ENCODE measurements at regions not wholly inside any gene's neighbourhood (a gene's known extent, or its start where the extent isn't known, plus 50 kb on each side); places are given as distances from the start of the nearest gene placed in this dataset.
"Not testable (repeated sequence)": the region's sequence is repeated elsewhere in the genome, so short reads cannot be mapped to it uniquely, and the experiment has no call there.

GRCh38 chr4:84159762-84160161, 339.3 kb downstream of the NKX6-1 start:
- TF ChIP-seq, protein P1, sequence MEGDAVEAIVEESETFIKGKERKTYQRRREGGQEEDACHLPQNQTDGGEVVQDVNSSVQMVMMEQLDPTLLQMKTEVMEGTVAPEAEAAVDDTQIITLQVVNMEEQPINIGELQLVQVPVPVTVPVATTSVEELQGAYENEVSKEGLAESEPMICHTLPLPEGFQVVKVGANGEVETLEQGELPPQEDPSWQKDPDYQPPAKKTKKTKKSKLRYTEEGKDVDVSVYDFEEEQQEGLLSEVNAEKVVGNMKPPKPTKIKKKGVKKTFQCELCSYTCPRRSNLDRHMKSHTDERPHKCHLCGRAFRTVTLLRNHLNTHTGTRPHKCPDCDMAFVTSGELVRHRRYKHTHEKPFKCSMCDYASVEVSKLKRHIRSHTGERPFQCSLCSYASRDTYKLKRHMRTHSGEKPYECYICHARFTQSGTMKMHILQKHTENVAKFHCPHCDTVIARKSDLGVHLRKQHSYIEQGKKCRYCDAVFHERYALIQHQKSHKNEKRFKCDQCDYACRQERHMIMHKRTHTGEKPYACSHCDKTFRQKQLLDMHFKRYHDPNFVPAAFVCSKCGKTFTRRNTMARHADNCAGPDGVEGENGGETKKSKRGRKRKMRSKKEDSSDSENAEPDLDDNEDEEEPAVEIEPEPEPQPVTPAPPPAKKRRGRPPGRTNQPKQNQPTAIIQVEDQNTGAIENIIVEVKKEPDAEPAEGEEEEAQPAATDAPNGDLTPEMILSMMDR (IDR thresholded peaks at IDR 0.05; ENCODE audit: insufficient read depth, missing control alignments): no peak
- FAIRE-seq (no peak), DNase-seq (ENCODE audit: insufficient read length, low spot score) (no peak)

DNA sequence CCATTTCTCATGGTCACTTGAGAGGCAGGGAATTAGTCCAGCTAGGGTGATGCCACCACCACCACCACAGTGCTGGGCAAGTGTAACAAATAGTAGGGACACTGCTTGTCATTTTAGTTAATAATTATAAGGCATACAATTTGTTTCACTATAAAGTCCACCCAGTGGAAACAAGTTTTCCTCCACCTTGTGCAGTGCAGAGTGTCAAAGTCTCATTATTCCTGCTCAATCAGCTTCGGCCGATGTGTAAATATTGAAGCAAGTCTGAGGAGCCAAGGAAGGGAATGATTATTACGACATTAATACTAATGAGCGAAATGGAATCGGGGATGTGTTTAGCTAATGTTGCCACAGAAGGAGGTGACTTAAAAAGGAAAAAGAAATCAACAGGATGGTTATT, 340.4 kb downstream of the NKX6-1 start:
- DNase-seq (ENCODE audit: insufficient read length, low spot score): no peak
- FAIRE-seq: no peak
- TF ChIP-seq, protein P1 (IDR thresholded peaks at IDR 0.05; ENCODE audit: insufficient read depth, missing control alignments): no peak

DNA sequence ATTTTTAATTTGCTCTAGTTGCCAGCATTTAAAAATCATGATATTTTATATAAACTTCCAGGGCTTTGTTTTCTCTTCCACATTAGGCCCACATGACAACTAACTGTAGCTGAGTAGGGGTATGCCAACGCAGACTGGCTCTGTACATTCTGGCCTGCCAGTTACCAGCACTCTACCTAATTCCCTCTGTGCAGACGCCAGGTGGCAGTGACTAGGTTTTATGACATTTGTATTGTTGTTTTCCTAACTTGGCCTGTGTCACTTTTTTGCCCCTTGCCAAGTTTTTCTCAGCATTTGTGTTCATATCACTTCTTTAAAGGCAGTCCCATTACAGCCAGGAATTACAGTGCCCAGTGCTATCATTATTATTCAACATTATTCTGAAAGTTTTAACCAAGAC, 347.5 kb downstream of the NKX6-1 start:
- TF ChIP-seq, protein P1 (IDR thresholded peaks at IDR 0.05; ENCODE audit: insufficient read depth, missing control alignments): peak; percentile 26
- no peak for DNase-seq (ENCODE audit: insufficient read length, low spot score)
- no peak for FAIRE-seq

DNA sequence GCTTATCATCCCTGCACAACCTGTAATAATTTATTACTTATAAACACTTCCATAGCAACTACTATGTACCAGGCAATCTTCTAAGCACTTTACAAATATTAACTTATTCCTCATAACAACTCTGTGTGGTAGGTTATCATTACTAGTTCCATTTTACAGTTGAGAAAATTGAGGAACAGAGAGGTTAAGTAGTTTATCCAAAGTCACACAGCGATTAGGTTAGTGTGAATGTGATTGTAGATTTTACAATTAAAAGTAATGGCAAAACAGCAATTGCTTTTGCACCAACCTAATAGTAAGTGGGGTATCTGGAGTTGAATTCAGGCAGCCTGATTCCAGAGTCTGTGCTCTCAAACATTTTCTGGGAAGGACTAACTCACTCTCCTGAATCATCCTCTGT, 348.9 kb downstream of the NKX6-1 start:
- no peak for FAIRE-seq
- DNase-seq (ENCODE audit: insufficient read length, low spot score): no peak
- TF ChIP-seq, protein P1 (IDR thresholded peaks at IDR 0.05; ENCODE audit: insufficient read depth, missing control alignments): no peak

DNA sequence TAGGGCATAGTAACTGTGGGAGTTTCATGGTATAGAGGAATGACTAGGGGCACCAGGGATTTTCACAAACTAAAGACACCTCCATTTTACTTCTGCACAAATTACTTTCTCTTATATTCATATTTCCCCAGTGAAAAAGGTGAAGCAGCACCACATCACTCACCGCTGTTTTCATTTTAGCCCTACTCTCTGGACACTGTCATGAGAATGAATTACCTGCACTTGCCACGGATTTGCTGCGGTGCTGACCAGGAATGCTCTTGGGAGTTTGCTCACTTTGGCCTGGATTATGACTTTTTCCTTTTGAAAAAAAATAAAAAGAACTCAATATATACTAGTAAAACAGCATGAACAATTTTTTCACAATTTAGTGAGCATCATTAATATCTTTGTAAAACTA, 351.3 kb downstream of the NKX6-1 start:
- DNase-seq (ENCODE audit: insufficient read length, low spot score) (no peak), FAIRE-seq (no peak)
- TF ChIP-seq, protein P1 (IDR thresholded peaks at IDR 0.05; ENCODE audit: insufficient read depth, missing control alignments): no peak

GRCh38 chr4:84146300-84146959, 352.7 kb downstream of the NKX6-1 start:
- TF ChIP-seq, protein P1 (IDR thresholded peaks at IDR 0.05; ENCODE audit: insufficient read depth, missing control alignments): no peak
- DNase-seq (ENCODE audit: insufficient read length, low spot score): no peak
- no peak for FAIRE-seq

GRCh38 chr4:84145176-84145575, 353.9 kb downstream of the NKX6-1 start:
- no peak for DNase-seq (ENCODE audit: insufficient read length, low spot score)
- TF ChIP-seq, protein P1 (IDR thresholded peaks at IDR 0.05; ENCODE audit: insufficient read depth, missing control alignments): no peak
- no peak for FAIRE-seq

- not testable (repeated sequence) for FAIRE-seq; DNase-seq (ENCODE audit: insufficient read length, low spot score)
Observed at GRCh38 chr4:84126911-84127310, 372.2 kb downstream of the NKX6-1 start.
